Upper lobe of left lung (tissue), 4 donors: ENCODE measurements at regions not wholly inside any gene's neighbourhood (a gene's known extent, or its start where the extent isn't known, plus 50 kb on each side); places are given as distances from the start of the nearest gene placed in this dataset.

ENCODE experiments used
- CTCF ChIP-seq, 6 experiments: fragments of 450-650 bp in 4 of 6; fragments of 200-600 bp in 2 of 6; sonication (generic) in 2 of 6; IDR thresholded peaks; one replicate each; pipeline ENCODE4 v1.5.1; 2016 to 2019; ENCODE audit warnings: antibody characterized with exemption in 6 of 6
- POLR2A ChIP-seq, 4 donors: fragments of 450-650 bp; IDR thresholded peaks; one replicate each; pipeline ENCODE4 v1.5.1; 2016 to 2017; ENCODE audit warnings: antibody characterized with exemption in 4 of 4, mild to moderate bottlenecking in 2 of 4
- POLR2AphosphoS5 ChIP-seq, 2 donors: sonication (generic); formaldehyde crosslinking; IDR thresholded peaks; one replicate each; pipeline ENCODE4 v1.5.1; 2017; ENCODE audit warnings: antibody characterized with exemption in 2 of 2

DNA sequence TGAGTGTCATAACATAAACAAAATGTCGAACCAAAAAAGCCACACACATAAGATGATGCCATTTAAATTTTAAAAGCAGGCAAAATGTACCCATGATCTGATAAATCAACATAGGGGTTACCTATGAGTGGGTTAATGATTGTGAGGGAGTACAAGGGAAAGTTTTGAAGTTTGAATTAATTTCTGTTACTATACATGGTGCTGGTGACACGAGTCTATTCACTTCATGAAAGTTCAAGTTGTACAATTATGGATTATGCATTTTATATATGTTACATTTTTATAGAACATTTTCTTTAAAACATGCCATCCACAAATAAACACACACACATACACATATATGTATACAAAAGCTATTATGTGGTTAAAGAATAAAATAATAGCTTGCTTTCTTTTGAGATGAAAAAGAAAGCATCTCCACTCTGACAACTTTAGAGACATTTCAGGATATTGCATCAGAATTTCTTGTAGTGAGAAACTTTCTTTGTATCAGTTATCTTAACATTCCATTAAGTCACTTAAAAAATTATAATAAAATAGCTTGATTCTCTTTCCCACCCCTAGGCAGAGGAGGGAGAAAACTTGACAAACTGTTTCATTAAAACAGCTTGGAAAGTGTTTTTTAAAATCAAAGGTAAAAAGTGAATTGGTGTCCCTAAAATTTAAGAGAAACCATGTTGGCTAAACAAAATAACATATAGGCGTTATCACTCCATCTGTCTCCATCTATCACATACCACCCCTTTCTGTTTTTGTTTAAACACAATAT is 891.8 kb upstream of the NDST4 start:
- no peak for TF ChIP-seq CTCF (IDR thresholded peaks at IDR 0.05)
- TF ChIP-seq POLR2A (IDR thresholded peaks at IDR 0.05): no peak
- TF ChIP-seq POLR2AphosphoS5 (IDR thresholded peaks at IDR 0.05): no peak
